Skin epidermis (tissue), 12 donors: ENCODE measurements at regions not wholly inside any gene's neighbourhood (a gene's known extent, or its start where the extent isn't known, plus 50 kb on each side); places are given as distances from the start of the nearest gene placed in this dataset.

Experiments
- H3K27ac ChIP-seq, 21 experiments: fragments of 200-600 bp; sonication (generic) in 11 of 21; one replicate each; pipeline ENCODE4 v1.5.0; 2020; ENCODE audit warnings: mild to moderate bottlenecking in 3 of 21, inconsistent platforms in 2 of 21, moderate library complexity in 2 of 21
- H3K4me3 ChIP-seq, 7 experiments: fragments of 200-600 bp; sonication (generic) in 2 of 7; one replicate each; pipeline ENCODE4 v1.5.0; 2020; ENCODE audit warnings: inconsistent platforms in 2 of 7, mild to moderate bottlenecking in 2 of 7, moderate library complexity in 1 of 7

GRCh38 chr20:19070026-19070425 lies 142.4 kb upstream of the SLC24A3 start:
- Histone ChIP-seq H3K4me3 (no peak overlapping the region), H3K27ac (no peak overlapping the region)

GRCh38 chr20:19070681-19071445 lies 141.6 kb upstream of the SLC24A3 start:
- Histone ChIP-seq H3K27ac (no peak overlapping the region), H3K4me3 (no peak overlapping the region)

GRCh38 chr20:19071446-19071725 lies 141.1 kb upstream of the SLC24A3 start:
- Histone ChIP-seq H3K4me3 (no peak overlapping the region), H3K27ac (no peak overlapping the region)

GRCh38 chr20:19071902-19072498 lies 140.4 kb upstream of the SLC24A3 start:
- Histone ChIP-seq H3K27ac (no peak overlapping the region), H3K4me3 (no peak overlapping the region)

GRCh38 chr20:19072988-19073387 lies 139.5 kb upstream of the SLC24A3 start:
- H3K27ac ChIP-seq, result no peak overlapping the region
- H3K4me3 ChIP-seq, result no peak overlapping the region

- Histone ChIP-seq H3K27ac (no peak overlapping the region), H3K4me3 (no peak overlapping the region)
Measured at GRCh38 chr20:19073584-19074218, 138.7 kb upstream of the SLC24A3 start.

- H3K27ac ChIP-seq, result no peak overlapping the region
- no peak overlapping the region for H3K4me3 ChIP-seq
Measured at GRCh38 chr20:19074356-19074755, 138.1 kb upstream of the SLC24A3 start.

- Histone ChIP-seq H3K4me3 (no peak overlapping the region), H3K27ac (no peak overlapping the region)
Measured at GRCh38 chr20:19074828-19075516, 137.5 kb upstream of the SLC24A3 start.

GRCh38 chr20:19077370-19078220 lies 134.8 kb upstream of the SLC24A3 start:
- Histone ChIP-seq H3K4me3 (no peak overlapping the region), H3K27ac (no peak overlapping the region)

- no peak overlapping the region for H3K4me3 ChIP-seq
Measured at GRCh38 chr20:19078448-19079373, 133.7 kb upstream of the SLC24A3 start.

GRCh38 chr20:19079536-19080299 lies 132.7 kb upstream of the SLC24A3 start:
- Histone ChIP-seq H3K27ac (no peak overlapping the region), H3K4me3 (no peak overlapping the region)

More at GRCh38 chr20:19078448-19079373, 133.7 kb upstream of the SLC24A3 start:
- no peak overlapping the region for H3K27ac ChIP-seq

GRCh38 chr20:19081937-19082336 lies 130.5 kb upstream of the SLC24A3 start:
- Histone ChIP-seq H3K4me3 (no peak overlapping the region), H3K27ac (no peak overlapping the region)

- Histone ChIP-seq H3K27ac (no peak overlapping the region), H3K4me3 (no peak overlapping the region)
Measured at GRCh38 chr20:19083136-19083621, 129.3 kb upstream of the SLC24A3 start.

GRCh38 chr20:19090332-19090731 lies 122.1 kb upstream of the SLC24A3 start:
- no peak overlapping the region for H3K27ac ChIP-seq
- no peak overlapping the region for H3K4me3 ChIP-seq

GRCh38 chr20:19094959-19095541 lies 117.4 kb upstream of the SLC24A3 start:
- no peak overlapping the region for H3K27ac ChIP-seq

GRCh38 chr20:19095762-19096161 lies 116.7 kb upstream of the SLC24A3 start:
- no peak overlapping the region for H3K4me3 ChIP-seq
- H3K27ac ChIP-seq, result no peak overlapping the region

More at GRCh38 chr20:19094959-19095541, 117.4 kb upstream of the SLC24A3 start:
- H3K4me3 ChIP-seq, result no peak overlapping the region

GRCh38 chr20:19096843-19097242 lies 115.6 kb upstream of the SLC24A3 start:
- no peak overlapping the region for H3K4me3 ChIP-seq
- H3K27ac ChIP-seq, result no peak overlapping the region
